ENCODE measurements at regions not wholly inside any gene's neighbourhood (a gene's known extent, or its start where the extent isn't known, plus 50 kb on each side); places are given as distances from the start of the nearest gene placed in this dataset.
"Not testable (repeated sequence)": the region's sequence is repeated elsewhere in the genome, so short reads cannot be mapped to it uniquely, and the experiment has no call there.

- Histone ChIP-seq H3K4me3 (no peak overlapping the region), H3K27ac (no peak overlapping the region)
- no peak for TF ChIP-seq CTCF (IDR thresholded peaks at IDR 0.05)
- no peak for DNase-seq (ENCODE audit: low spot score)
Observed at GRCh38 chr7:106750773-106751172, 89.8 kb upstream of the CCDC71L start.

- DNase-seq (ENCODE audit: low spot score), result no peak
- Histone ChIP-seq H3K27ac (no peak overlapping the region), H3K4me3 (no peak overlapping the region)
- no peak for TF ChIP-seq CTCF (IDR thresholded peaks at IDR 0.05)
Observed at GRCh38 chr7:106752367-106752766, 91.4 kb upstream of the CCDC71L start.

DNA sequence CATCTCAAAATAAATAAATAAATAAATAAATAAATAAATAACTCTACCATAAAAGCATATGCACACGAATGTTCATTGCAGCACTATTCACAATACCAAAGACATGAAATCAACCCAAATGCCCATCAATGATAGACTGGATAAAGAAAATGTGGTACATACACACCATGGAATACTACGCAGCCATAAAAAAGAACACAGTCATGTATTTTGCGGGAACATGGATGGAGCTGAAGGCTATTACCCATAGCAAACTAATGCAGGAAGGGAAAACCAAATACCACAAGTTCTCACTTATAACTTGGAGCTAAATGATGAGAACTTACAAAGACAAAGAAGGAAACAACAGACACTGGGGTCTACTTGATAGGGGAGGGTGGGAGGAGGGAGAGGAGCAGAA is 94.1 kb upstream of the CCDC71L start:
- H3K4me3 ChIP-seq; DNase-seq (ENCODE audit: low spot score); H3K27ac ChIP-seq: not testable (repeated sequence)

GRCh38 chr7:106755641-106756040 is 94.7 kb upstream of the CCDC71L start:
- no peak for TF ChIP-seq CTCF (IDR thresholded peaks at IDR 0.05)

DNA sequence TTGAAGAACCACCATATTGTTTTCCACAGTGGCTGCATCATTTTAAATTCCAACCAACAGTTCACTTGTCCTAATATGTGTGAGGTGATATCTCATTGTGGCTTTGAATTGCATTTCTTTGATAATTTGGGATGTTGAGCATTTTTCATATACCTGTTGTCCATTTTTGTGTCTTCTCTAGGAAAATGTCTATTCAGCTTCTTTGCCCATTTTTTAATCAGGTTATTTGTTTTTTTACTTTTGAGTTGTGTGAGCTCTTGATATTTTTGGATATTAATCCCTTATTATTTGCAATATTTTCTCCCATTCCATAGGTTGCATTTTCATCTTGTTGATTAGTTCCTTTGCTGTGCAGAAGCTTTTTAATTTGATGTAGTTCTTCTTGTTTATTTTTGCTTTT is 95.1 kb upstream of the CCDC71L start:
- DNase-seq (ENCODE audit: low spot score), result no peak
- H3K4me3 ChIP-seq, result no peak overlapping the region
- TF ChIP-seq CTCF (IDR thresholded peaks at IDR 0.05), result no peak
- H3K27ac ChIP-seq, result no peak overlapping the region

More at GRCh38 chr7:106755641-106756040, 94.7 kb upstream of the CCDC71L start:
- Histone ChIP-seq H3K4me3 (no peak overlapping the region), H3K27ac (no peak overlapping the region)
- DNase-seq (ENCODE audit: low spot score), result no peak

GRCh38 chr7:106756884-106757283 is 95.9 kb upstream of the CCDC71L start:
- no peak for DNase-seq (ENCODE audit: low spot score)
- TF ChIP-seq CTCF (IDR thresholded peaks at IDR 0.05), result no peak
- no peak overlapping the region for H3K4me3 ChIP-seq
- H3K27ac ChIP-seq, result no peak overlapping the region

DNA sequence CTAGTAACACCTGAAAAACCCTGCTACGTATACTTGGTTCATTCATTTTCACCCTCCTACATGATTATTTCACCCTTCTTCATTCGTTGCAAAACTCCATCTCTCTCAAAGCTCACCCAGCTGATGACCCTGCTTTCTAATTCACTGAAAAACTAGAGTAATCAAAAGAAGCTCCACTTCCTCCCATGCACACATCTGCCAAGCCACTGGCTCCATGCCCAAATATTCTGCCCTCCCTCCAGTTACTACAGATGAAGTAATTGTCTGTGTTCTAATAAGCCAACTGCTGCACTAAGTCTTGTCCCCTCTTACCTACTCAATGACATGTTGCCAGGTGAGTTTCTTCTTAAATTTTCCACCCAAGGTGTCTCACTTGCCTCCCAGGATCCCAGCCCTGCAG is 96.9 kb upstream of the CCDC71L start:
- no peak overlapping the region for H3K27ac ChIP-seq
- DNase-seq (ENCODE audit: low spot score), result no peak
- H3K4me3 ChIP-seq, result no peak overlapping the region
- TF ChIP-seq CTCF (IDR thresholded peaks at IDR 0.05), result no peak

GRCh38 chr7:106762845-106763244 is 101.9 kb upstream of the CCDC71L start:
- not testable (repeated sequence) for H3K27ac ChIP-seq; H3K4me3 ChIP-seq; DNase-seq (ENCODE audit: low spot score)
